ENCODE measurements at regions not wholly inside any gene's neighbourhood (a gene's known extent, or its start where the extent isn't known, plus 50 kb on each side); places are given as distances from the start of the nearest gene placed in this dataset.

- TF ChIP-seq, protein P1, sequence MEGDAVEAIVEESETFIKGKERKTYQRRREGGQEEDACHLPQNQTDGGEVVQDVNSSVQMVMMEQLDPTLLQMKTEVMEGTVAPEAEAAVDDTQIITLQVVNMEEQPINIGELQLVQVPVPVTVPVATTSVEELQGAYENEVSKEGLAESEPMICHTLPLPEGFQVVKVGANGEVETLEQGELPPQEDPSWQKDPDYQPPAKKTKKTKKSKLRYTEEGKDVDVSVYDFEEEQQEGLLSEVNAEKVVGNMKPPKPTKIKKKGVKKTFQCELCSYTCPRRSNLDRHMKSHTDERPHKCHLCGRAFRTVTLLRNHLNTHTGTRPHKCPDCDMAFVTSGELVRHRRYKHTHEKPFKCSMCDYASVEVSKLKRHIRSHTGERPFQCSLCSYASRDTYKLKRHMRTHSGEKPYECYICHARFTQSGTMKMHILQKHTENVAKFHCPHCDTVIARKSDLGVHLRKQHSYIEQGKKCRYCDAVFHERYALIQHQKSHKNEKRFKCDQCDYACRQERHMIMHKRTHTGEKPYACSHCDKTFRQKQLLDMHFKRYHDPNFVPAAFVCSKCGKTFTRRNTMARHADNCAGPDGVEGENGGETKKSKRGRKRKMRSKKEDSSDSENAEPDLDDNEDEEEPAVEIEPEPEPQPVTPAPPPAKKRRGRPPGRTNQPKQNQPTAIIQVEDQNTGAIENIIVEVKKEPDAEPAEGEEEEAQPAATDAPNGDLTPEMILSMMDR (conservative IDR thresholded peaks at IDR 0.05 in 1 of 2, IDR thresholded peaks at IDR 0.05 in 1 of 2; ENCODE audit: low read depth in 1 of 2, low read length in 2 of 2): no peak
- no peak for TF ChIP-seq EZH2 (IDR thresholded peaks at IDR 0.05; ENCODE audit: low read length, missing control alignments)
Observed at GRCh38 chr6:33888183-33888582, 84.4 kb upstream of the MLN start.

Data from fibroblast of lung (primary cell).